Activated CD8-positive, alpha-beta memory T cell treated with anti-CD3 and anti-CD28 coated beads, Interleukin-2, amount 50 U/mL, for 48 hours (primary cell): ENCODE measurements at regions not wholly inside any gene's neighbourhood (a gene's known extent, or its start where the extent isn't known, plus 50 kb on each side); places are given as distances from the start of the nearest gene placed in this dataset.

Experiments
- DNase-seq: peaks from one replicate; pipeline ENCODE4 v3.0.0-alpha.2; 2020

DNA sequence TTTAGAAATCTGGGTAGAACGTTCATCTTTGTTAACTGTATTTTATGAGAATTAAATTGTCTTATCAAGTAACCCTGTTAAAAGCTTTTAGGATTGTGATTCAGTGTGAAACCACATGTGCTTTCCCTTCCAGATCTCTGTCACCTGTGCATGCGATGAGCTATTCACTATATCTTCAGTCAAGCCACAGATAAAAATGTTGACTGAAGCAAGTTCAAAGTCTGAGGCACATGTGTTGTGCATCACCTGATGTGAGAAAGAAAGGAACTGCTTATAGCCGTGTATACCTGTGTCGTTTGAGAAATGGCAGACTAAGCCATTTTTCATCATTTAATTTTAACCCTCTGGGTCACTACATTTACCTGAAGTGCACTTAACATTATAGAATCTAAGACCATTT is 1088.9 kb upstream of the TENM4 start:
- no peak for DNase-seq

DNA sequence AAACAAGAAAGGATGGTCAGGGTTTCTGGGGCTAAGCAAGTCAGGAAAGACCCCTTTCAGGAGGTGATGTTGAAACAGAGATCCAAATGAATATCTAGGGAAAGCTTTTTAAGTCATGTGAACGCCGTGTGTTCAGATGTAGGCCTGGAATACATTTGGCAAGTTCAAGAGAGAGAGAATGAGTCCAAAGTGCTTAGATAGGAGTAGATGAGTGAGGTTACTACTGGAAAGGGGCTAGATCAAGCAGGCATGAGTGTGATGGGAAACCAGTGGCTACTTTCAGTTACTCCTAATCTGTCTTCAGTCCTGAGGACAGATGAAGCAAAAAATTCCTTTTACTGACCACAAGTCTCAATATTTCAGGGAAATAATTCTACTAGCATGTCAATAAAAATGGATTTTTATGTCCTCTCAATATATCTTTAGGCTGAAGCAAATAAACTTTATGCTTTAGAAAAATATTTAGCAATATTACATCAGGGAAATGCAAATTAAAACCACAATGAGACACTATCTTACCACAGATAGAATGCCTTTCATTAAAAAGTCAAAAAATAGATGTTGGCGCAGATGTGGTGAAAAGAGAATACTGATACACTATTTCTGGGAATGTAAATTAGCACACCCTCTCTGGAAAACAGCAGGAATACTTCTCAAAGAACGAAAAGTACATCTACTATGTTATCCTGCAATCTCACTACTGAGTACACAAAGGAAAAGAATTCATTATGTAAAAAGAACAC is 1085.0 kb upstream of the TENM4 start:
- no peak for DNase-seq

DNA sequence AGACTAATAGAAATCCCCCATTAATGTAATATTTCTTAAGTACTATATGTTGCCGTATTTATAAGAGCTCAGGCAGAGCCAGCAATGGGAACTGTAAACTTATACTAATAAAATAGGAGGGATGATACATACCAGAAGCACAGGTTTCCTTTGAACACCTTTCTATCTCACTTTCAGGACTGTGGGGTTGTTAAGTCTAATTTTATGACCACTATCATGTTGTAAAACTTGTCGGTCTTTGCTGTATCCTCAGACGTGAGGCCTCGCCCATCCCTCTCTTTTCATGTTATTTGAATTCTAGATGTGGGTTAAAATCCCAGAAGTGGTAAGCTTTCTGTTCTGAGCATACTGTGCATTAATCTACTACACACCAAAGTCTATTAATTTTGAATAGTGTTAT is 1083.5 kb upstream of the TENM4 start:
- no peak for DNase-seq

DNA sequence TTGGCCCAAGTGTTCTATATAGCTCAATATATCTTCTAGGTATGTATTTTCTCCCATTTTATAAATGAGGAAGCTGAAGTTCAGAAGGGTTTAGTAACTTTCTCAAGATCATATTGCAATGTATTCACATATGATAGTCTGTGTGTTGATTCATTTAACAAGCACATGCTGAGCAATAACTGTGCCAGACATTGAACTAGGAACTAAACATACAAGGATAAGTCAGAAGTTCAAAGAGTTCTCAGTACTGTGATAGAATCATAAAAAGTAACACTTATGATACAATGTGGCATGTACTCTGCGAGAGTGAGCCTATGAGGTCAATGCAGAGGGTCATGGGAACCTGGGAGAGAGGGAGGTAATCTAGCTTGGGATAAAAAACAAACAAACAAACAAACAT is 1082.2 kb upstream of the TENM4 start:
- no peak for DNase-seq

- DNase-seq, result no peak
Observed at GRCh38 chr11:80521592-80521991, 1080.8 kb upstream of the TENM4 start.

GRCh38 chr11:80520507-80520887 is 1079.7 kb upstream of the TENM4 start:
- DNase-seq, result no peak

GRCh38 chr11:80519596-80520506 is 1079.0 kb upstream of the TENM4 start:
- DNase-seq, result no peak

- DNase-seq, result no peak
Observed at GRCh38 chr11:80517701-80518100, 1076.9 kb upstream of the TENM4 start.

DNA sequence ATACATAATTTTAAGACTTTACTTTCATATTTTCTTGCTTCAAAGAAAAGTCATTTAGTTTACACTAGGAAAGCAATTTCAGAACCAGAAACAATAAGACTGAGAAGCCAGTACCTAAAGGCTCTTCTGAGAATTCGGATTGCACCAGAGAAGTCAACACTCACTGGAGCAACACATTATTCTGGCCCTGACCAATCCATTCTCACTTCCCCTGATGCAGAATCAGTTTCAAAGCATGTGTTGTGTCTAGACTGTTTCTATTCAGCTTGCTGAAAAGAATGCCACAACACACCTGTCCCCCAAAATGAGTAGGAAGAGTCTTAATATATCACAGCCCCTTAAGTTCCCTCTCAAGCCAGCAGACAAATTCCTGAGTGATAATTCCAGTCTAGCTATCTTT is 1074.3 kb upstream of the TENM4 start:
- DNase-seq, result no peak

DNA sequence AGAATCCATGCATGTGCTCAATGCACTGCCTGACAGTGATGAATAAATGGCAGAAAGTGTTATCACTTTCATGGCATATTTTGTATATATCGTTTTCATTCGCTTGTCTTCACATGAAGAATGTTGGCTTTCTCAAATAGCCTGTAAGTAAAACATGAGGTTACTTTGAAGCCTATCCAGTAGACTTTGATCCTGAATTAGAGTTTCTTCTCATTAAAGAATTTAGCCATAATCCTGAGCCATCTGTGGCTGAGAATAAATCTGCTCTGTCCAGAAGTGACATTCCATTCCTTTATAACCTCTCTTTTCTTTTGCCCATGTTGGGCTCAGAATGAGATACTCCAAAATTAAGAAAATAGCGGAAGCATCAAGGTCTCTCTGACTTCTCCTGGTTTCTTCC is 1071.7 kb upstream of the TENM4 start:
- DNase-seq, result no peak

DNA sequence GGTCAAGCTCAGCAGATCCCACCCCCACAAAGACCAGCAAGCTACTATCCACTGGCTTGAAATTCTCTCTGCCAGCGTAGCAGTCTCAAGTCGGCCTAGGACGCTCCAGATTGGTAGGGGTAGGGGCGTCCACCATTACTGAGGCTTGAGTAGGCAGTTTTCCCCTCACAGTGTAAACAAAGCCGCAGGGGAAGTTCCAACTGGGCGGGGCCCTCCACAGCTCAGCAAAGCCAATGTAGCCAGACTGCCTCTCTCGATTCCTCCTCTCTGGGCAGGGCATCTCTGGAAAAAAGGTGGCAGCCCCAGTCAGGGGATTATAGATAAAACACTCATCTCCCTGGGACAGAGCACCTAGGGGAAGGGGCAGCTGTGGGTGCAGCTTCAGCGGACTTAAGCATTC is 1064.9 kb upstream of the TENM4 start:
- no peak for DNase-seq

- no peak for DNase-seq
Observed at GRCh38 chr11:80503990-80504389, 1063.2 kb upstream of the TENM4 start.

- no peak for DNase-seq
Observed at GRCh38 chr11:80502511-80502910, 1061.7 kb upstream of the TENM4 start.

GRCh38 chr11:80495116-80495515 is 1054.3 kb upstream of the TENM4 start:
- no peak for DNase-seq

DNA sequence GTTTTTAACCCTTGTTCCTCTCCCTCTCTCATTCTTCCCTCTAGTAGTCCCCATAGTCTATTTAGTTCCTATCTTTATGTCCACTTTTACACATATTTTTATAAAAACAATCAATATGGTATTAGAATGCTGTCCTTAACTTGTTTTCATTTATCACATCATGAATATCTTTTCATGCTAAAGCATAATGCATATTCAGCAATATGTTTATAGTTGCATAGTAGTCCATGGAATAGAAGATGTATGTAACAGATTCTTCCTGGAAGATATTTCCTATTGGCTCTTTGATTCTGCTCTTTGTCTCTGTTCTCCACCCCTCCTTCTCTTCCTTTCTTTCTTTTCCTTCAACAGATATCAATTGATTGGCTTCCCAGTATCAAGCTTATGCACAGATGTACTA is 1047.1 kb upstream of the TENM4 start:
- no peak for DNase-seq

- DNase-seq, result no peak
Observed at GRCh38 chr11:80486678-80487077, 1045.8 kb upstream of the TENM4 start.

- DNase-seq, result no peak
Observed at GRCh38 chr11:80477178-80477577, 1036.3 kb upstream of the TENM4 start.

DNA sequence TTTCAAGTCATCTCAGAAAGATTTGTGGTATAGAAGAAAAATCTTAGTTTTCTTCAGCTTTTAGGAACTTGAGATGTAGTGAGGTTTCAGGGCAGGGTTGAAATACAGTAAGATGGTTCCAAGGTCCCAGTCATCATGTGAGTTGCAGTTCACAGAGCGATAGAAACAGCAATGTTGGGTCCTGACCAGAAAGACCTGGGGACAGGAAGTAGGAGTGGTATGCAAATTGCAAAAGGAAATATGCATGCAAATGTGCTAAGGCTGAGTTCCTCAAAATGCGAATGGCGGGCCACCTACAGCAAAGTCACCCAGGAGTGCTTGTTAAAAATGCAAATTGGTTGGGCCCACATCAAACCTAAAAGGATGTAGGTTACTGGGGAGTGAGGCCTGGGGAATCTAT is 1032.7 kb upstream of the TENM4 start:
- DNase-seq, result no peak

- DNase-seq, result no peak
Observed at GRCh38 chr11:80469871-80470270, 1029.0 kb upstream of the TENM4 start.

- DNase-seq, result no peak
Observed at GRCh38 chr11:80466570-80466969, 1025.7 kb upstream of the TENM4 start.

DNA sequence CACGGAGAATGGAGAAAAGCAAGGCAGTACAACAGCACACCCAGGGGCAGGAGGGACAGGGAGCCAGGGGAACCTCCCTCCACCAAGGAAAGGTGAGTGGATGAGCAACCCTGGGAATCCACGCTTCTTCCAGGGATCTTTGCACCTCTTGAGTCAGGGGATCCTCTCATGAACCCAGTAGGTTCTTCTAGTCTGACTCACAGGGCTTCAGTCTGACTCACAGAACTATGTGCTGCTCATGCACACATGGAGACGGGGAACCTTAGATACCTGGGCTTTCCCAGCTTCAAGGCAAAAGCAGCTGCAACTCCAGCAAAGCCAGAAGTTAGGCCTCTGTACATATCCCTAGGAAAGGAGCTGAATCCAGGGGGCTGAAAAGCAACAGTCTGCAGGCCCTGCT is 1021.4 kb upstream of the TENM4 start:
- no peak for DNase-seq

GRCh38 chr11:80458376-80458775 is 1017.5 kb upstream of the TENM4 start:
- no peak for DNase-seq

DNA sequence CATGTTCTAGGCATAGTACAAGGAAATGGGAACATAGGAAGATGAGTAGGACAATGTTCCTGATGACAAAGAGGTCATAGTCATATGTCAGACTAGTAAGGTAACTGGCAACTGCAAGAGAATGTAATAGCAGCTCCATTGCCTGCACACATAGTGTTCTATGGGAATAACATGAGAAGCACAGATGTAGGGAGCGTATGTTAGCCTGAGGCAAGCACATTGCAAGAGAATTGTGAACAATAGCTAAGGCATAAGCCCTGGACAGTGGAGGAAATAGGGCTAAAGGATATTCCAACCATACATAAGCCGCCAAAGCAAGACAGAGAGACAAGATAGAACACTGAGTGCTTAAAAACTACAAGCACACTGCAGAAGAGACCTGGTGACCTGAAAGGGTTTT is 1017.0 kb upstream of the TENM4 start:
- no peak for DNase-seq

GRCh38 chr11:80455818-80456217 is 1015.0 kb upstream of the TENM4 start:
- DNase-seq, result no peak
